PC-9 (cell line): ENCODE measurements at regions not wholly inside any gene's neighbourhood (a gene's known extent, or its start where the extent isn't known, plus 50 kb on each side); places are given as distances from the start of the nearest gene placed in this dataset.
A peak's percentile ranks its signal among the peaks of the same experiment; 100 is the strongest.

Experiments used
- BruUV-seq: library from RNA; stranded (reverse); fragments of 400-500 nt; replicated peaks from 2 replicates; lab custom pipeline; 2021; lab: Mats Ljungman, UMichigan
- CTCF ChIA-PET: fragments of 300-600 bp; sonication (Branson Sonifier 250); formaldehyde crosslinking; loops from one replicate; lab custom pipeline; 2022; ENCODE audit warnings: antibody characterized with exemption; lab: Charles Lee
- POLR2A ChIA-PET: fragments of 300-600 bp; sonication (Branson Sonifier 250); formaldehyde crosslinking; loops from one replicate; lab custom pipeline; 2022; ENCODE audit warnings: antibody characterized with exemption; ENCODE audit not compliant: unreplicated experiment; lab: Charles Lee
- DNase-seq, 2 experiments: peaks; one replicate each; pipeline versions ENCODE4 v3.0.0 to v3.0.0-alpha.2; 2015 to 2022; ENCODE audit warnings: mixed read lengths in 1 of 2
- H2AFZ ChIP-seq: fragments of 200-600 bp; sonication (generic); 2 replicates; pipeline ENCODE4 v1.8.1; 2017; ENCODE audit warnings: antibody characterized with exemption
- H3F3A ChIP-seq: fragments of 200-600 bp; sonication (generic); 2 replicates; pipeline ENCODE4 v1.8.1; 2017; ENCODE audit warnings: antibody characterized with exemption, mild to moderate bottlenecking, low read depth; ENCODE audit not compliant: insufficient read depth
- H3K27ac ChIP-seq: fragments of 200-600 bp; sonication (generic); 2 replicates; pipeline ENCODE4 v1.6.1; 2016; ENCODE audit warnings: mixed run types
- H3K27me3 ChIP-seq: fragments of 200-600 bp; sonication (generic); 2 replicates; pipeline ENCODE4 v1.6.1; 2016; ENCODE audit warnings: low read depth, mixed run types; ENCODE audit not compliant: insufficient read depth
- H3K36me3 ChIP-seq: fragments of 200-600 bp; sonication (generic); 2 replicates; pipeline ENCODE4 v1.6.1; 2016; ENCODE audit warnings: low read depth, mixed run types
- H3K4me1 ChIP-seq: fragments of 200-600 bp; sonication (generic); replicated peaks from 2 replicates; pipeline ENCODE4 v1.6.1; 2016; ENCODE audit warnings: mixed run types; ENCODE audit not compliant: insufficient read depth
- H3K4me2 ChIP-seq: fragments of 200-600 bp; sonication (generic); 2 replicates; pipeline ENCODE4 v1.6.1; 2017; ENCODE audit warnings: mixed run types
- H3K4me3 ChIP-seq: fragments of 200-600 bp; sonication (generic); 2 replicates; pipeline ENCODE4 v1.6.1; 2016; ENCODE audit warnings: mixed run types
- H3K79me2 ChIP-seq: fragments of 200-600 bp; sonication (generic); 2 replicates; pipeline ENCODE4 v1.6.1; 2017; ENCODE audit warnings: low read depth, mixed run types
- H3K9me2 ChIP-seq: fragments of 200-600 bp; sonication (generic); 2 replicates; pipeline ENCODE4 v1.8.1; 2017; ENCODE audit warnings: mild to moderate bottlenecking; ENCODE audit not compliant: insufficient read depth
- H3K9me3 ChIP-seq: fragments of 200-600 bp; sonication (generic); 2 replicates; pipeline ENCODE4 v1.8.1; 2016; ENCODE audit warnings: low read depth; ENCODE audit not compliant: insufficient read depth
- H4K20me1 ChIP-seq: fragments of 200-600 bp; sonication (generic); 2 replicates; pipeline ENCODE4 v1.8.1; 2017; ENCODE audit not compliant: insufficient read depth
- CTCF ChIP-seq: fragments of 200-600 bp; sonication (generic); conservative IDR thresholded peaks from 2 replicates; pipeline ENCODE4 v1.6.1; 2017; ENCODE audit warnings: mixed run types, antibody characterized with exemption, mild to moderate bottlenecking, moderate library complexity
- EZH2 ChIP-seq: fragments of 200-600 bp; sonication (generic); IDR thresholded peaks from 2 replicates; pipeline ENCODE4 v1.8.0; 2017; ENCODE audit warnings: antibody characterized with exemption, low read depth
- intact Hi-C: fragments of 100-400 bp; cut with micrococcal nuclease; formaldehyde crosslinking; loops from one replicate; pipeline ENCODE4 v1.10.0; 2022; ENCODE audit not compliant: unreplicated experiment

- H2AFZ ChIP-seq = no peak overlapping the region
These were observed 179.0 kb upstream of the PRNP start for GRCh38 chr20:4507288-4507719.

DNA sequence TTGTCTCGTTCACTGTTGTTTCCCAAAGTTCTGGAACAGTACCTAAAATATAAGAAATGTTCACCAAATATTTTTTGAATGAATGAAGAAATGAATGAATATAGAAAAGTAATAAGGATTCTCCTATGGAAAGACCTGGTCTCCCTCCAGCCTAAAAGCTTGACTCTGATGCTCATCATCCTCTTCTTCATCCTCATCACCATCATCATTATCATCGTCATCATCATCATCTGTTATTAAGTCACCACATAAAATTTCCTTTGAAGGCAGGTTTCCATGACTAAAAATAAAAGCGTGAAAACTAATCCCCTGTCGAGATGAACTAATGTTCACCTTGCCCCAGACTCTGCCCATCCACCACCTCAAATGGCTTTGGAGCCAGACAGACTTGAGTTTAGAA is 181.4 kb upstream of the PRNP start:
- intact Hi-C loops = no loop called here
- no peaks in the 10 kb centered on the region for H3K9me2 ChIP-seq
- H2AFZ ChIP-seq = no peak overlapping the region
- peaks cover 4% of the 10 kb centered on the region; the same call in 1 of the 2 replicates for H3K9me3 ChIP-seq
- H3K4me3 ChIP-seq = no peak overlapping the region
- H3F3A ChIP-seq = 0 out of 2 replicates have a peak, but pooled peaks cover 5% of the 10 kb centered on the region
- no peak overlapping the region for H3K27ac ChIP-seq
- H3K36me3 ChIP-seq = no peaks in the 10 kb centered on the region; the same call in 1 of the 2 replicates
- no peak for DNase-seq
- H3K4me1 ChIP-seq = peaks cover 6% of the 10 kb centered on the region; the same call in 1 of the 2 replicates
- CTCF ChIA-PET = no interaction called here
- H3K4me2 ChIP-seq = no peak overlapping the region
- POLR2A ChIA-PET = no interaction called here
- no peak for TF ChIP-seq CTCF
- no TSS peak for BruUV-seq
- H4K20me1 ChIP-seq = no peaks in the 10 kb centered on the region
- no peaks in the 10 kb centered on the region for H3K79me2 ChIP-seq
- no peaks in the 10 kb centered on the region for H3K27me3 ChIP-seq

More at GRCh38 chr20:4507288-4507719, 179.0 kb upstream of the PRNP start:
- Histone ChIP-seq H3K9me2 (no peaks in the 10 kb centered on the region), H3K27me3 (no peaks in the 10 kb centered on the region), H3F3A (0 out of 2 replicates have a peak, but pooled peaks cover 5% of the 10 kb centered on the region), H3K4me3 (no peak overlapping the region), H3K27ac (no peak overlapping the region), H3K79me2 (no peaks in the 10 kb centered on the region), H4K20me1 (no peaks in the 10 kb centered on the region), H3K36me3 (no peaks in the 10 kb centered on the region; the same call in 1 of the 2 replicates), H3K4me2 (no peak overlapping the region), H3K4me1 (peaks cover 7% of the 10 kb centered on the region; the same call in 1 of the 2 replicates), H3K9me3 (peaks cover 10% of the 10 kb centered on the region; the same call in 1 of the 2 replicates)
- no TSS peak for BruUV-seq
- CTCF ChIA-PET = interaction anchor here (0.6 kb wide), 1 partner anchor 294 kb away, joined by 5 read pairs; no protein-coding TSS in a partner anchor
- intact Hi-C loops = no loop called here
- DNase-seq = peak in 1 of 2 experiments; percentile 74
- POLR2A ChIA-PET = interaction anchor here (0.5 kb wide), 1 partner anchor 48 kb away, joined by 3 read pairs; no protein-coding TSS in a partner anchor
- TF ChIP-seq EZH2 = no peak
- TF ChIP-seq CTCF = no peak

DNA sequence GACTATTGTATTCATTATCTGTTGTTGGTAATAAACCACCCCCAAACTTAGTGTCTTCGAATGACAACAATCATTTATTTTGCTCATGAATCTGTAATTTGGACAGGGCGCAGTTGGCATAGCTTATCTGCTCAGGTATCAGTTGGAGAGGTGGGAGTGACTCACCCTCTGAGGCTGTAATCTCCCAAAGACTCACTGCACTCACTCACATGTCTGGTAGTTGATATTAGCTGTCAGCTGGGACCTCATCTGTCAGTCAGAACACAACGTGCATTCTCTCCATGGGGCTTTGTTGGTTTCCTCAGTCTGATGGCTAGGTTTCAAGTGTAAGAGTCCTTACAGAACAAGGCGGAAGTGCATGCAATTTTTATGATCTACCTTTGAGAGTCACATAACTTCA is 183.5 kb upstream of the PRNP start:
- CTCF ChIA-PET = no interaction called here
- intact Hi-C loops = loop anchor here (1.0 kb wide), 1 partner anchor 43 kb away; no protein-coding TSS in a partner anchor
- peak in 1 of 2 experiments; percentile 7 for DNase-seq
- TF ChIP-seq EZH2 (no peak), CTCF (no peak)
- Histone ChIP-seq H3K4me3 (no peak overlapping the region), H3K4me1 (peaks cover 6% of the 10 kb centered on the region; the same call in 1 of the 2 replicates), H3K4me2 (no peak overlapping the region), H3K9me3 (no peaks in the 10 kb centered on the region; the same call in 1 of the 2 replicates), H3F3A (0 out of 2 replicates have a peak, but pooled peaks cover 5% of the 10 kb centered on the region), H3K9me2 (no peaks in the 10 kb centered on the region), H3K79me2 (no peaks in the 10 kb centered on the region), H4K20me1 (no peaks in the 10 kb centered on the region), H3K27ac (no peak overlapping the region), H3K36me3 (no peaks in the 10 kb centered on the region), H2AFZ (no peak overlapping the region), H3K27me3 (no peaks in the 10 kb centered on the region)
- BruUV-seq = no TSS peak
- POLR2A ChIA-PET = no interaction called here
